Fibroblast of the aortic adventitia (primary cell): ENCODE measurements at regions not wholly inside any gene's neighbourhood (a gene's known extent, or its start where the extent isn't known, plus 50 kb on each side); places are given as distances from the start of the nearest gene placed in this dataset.

Experiments used
- DNase-seq: peaks from one replicate; pipeline ENCODE4 v3.0.0-alpha.2; 2010; ENCODE audit warnings: low read depth
- H3K4me3 ChIP-seq: 2 replicates; pipeline ENCODE4 v1.5.1; 2011; ENCODE audit warnings: low read depth, mild to moderate bottlenecking, control low read depth, low read length, moderate library complexity
- CTCF ChIP-seq: IDR thresholded peaks from 2 replicates; pipeline ENCODE4 v1.5.1; 2011; ENCODE audit warnings: mild to moderate bottlenecking, low read length, control low read depth, inconsistent platforms; ENCODE audit not compliant: insufficient read depth

- no peak overlapping the region for H3K4me3 ChIP-seq
- no peak for TF ChIP-seq CTCF
- DNase-seq = no peak
Observed at GRCh38 chr4:125801373-125801772, 486.6 kb downstream of the FAT4 start.

- no peak for DNase-seq
- no peak overlapping the region for H3K4me3 ChIP-seq
- TF ChIP-seq CTCF = no peak
Observed at GRCh38 chr4:125801924-125802323, 487.2 kb downstream of the FAT4 start.

- no peak for TF ChIP-seq CTCF
- no peak overlapping the region for H3K4me3 ChIP-seq
- DNase-seq = no peak
Observed at GRCh38 chr4:125808022-125808421, 493.3 kb downstream of the FAT4 start.

DNA sequence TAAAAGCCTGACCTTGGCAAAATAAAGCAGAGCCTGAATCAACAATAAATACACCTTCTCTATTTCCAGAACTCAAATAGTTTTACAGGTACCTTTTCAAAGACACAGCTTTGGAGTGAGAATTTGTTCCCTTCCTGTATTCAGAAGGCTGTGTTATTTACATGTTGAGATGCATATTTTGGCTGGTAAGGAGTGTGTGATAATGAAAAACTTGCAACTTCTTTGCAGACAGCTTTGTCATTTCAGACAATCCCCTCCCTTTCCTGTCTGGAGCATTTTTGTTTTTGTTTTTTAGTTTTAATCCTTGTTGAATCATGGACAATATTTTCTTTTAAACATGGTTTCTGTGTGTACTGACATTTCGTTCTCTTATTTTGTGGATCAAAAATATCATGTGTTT is 493.8 kb downstream of the FAT4 start:
- TF ChIP-seq CTCF = no peak
- DNase-seq = no peak
- H3K4me3 ChIP-seq = no peak overlapping the region

DNA sequence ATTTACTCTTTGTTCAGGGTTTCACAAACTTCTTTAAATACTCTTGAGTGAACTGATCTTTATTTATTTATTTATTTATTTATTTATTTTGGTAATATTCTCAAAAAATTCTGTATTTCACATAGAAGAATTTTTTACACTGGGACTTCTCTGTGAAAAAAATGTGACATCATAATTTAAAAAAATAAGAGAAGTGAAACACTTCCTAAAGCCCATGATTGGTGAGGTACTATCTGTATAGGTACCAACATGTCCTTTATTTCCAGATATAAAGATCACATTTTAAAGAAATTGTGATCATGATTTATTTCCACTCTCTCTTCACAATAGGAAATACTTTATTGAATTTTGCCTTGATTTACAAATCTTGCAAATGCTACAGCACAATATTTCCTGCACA is 497.1 kb downstream of the FAT4 start:
- no peak for TF ChIP-seq CTCF
- DNase-seq = no peak
- no peak overlapping the region for H3K4me3 ChIP-seq

DNA sequence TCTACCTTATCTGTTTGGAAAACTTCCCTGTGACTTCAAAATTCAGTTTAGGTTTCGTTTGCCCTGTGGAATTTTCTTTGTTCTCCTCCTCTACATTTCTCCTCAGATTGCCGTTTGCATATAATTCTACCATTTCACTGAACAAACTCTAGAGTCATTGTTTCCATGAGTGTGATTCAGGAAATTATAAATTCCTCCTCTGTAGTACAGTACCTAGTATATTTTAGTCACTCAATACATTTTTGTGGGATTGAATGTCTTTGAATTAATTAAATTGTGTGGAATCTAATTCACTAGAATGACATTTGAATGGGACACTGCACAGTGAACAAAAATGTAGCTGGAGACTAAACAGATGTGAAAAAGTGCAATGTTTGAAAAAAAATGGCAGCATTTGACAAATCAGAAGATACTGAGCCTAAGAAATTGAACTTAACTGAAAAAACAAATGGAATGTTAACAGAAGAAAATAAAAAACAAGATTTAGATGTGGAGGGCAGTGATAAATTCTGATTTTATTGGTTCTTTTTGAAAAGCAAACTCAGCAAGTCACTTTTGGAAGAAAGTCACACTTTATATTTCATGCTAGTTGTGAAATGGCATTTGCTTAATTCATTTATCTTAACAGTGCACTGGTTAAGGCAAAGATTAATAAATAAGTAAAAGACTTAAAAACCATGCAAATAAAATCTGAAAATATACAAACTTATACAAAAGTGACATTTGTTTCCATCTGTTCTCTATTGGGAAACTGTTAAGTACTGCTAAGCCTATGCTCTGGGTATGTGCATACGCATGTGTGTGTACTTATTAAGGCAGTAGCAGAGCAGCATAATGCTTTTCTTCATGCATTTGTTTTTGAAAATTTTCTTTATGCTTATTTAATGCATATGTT is 512.3 kb downstream of the FAT4 start:
- peak; percentile 45 for DNase-seq
- TF ChIP-seq CTCF = no peak
- H3K4me3 ChIP-seq = no peak overlapping the region

DNA sequence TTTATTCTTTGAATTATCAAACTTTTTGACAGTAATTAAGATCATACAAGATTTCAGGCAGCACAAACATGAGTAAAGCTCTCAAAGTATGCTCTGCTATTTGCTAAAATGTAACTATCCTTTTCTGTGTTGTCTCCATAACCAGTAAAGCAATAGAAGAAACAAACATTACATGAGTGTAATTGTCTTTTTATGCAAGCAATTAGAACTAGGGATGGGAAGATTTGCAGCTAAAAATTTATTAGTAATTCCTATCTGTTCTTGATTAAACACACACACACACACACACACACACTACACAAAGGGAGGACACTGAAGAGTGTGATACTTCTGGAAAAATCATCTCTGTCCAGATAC is 512.9 kb downstream of the FAT4 start:
- no peak for DNase-seq
- no peak overlapping the region for H3K4me3 ChIP-seq
- TF ChIP-seq CTCF = no peak
